GM21515 (cell line): ENCODE measurements at regions not wholly inside any gene's neighbourhood (a gene's known extent, or its start where the extent isn't known, plus 50 kb on each side); places are given as distances from the start of the nearest gene placed in this dataset.

Source experiments
- ATAC-seq: cut with Tn5 transposase; IDR thresholded peaks from one replicate; pipeline ENCODE4 v1.9.1; 2021; ENCODE audit not compliant: unreplicated experiment

DNA sequence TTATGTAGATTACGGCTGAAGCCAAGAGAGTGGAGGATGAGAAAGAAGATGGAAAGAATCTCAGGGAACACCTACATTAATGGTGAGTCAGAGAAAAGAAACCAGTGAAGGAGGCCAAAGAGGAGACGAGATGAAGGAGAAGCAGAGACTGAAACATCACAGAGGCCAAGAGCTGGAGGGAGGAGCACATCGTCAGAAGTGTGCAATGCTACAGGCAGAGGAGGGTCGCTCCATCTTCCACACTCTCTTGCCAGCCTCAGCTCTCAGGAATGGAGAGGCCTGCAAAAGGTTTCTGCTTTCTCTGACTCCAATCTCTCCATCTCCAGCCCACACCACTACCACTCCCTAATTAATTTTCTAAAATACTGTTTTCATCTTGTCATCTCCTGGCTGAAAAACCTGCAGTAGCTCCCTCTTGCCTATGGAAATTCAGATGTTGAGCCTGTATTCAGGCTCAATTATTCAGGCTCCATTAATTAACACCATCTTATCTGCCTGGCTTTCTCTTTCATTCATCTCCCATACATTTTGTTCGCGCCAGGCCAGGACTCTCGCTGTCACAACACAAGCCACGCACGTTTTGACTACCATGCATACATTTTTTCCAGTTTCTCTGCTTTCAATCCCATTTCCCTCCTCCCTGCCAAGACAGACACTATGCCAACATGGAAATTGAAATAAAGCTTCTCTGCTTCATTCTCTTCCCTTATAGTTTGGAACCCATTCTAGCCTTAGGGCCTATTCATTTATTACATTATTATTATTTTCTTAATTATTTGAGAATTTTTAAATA is 165.8 kb downstream of the INHBA start:
- no peak for ATAC-seq

DNA sequence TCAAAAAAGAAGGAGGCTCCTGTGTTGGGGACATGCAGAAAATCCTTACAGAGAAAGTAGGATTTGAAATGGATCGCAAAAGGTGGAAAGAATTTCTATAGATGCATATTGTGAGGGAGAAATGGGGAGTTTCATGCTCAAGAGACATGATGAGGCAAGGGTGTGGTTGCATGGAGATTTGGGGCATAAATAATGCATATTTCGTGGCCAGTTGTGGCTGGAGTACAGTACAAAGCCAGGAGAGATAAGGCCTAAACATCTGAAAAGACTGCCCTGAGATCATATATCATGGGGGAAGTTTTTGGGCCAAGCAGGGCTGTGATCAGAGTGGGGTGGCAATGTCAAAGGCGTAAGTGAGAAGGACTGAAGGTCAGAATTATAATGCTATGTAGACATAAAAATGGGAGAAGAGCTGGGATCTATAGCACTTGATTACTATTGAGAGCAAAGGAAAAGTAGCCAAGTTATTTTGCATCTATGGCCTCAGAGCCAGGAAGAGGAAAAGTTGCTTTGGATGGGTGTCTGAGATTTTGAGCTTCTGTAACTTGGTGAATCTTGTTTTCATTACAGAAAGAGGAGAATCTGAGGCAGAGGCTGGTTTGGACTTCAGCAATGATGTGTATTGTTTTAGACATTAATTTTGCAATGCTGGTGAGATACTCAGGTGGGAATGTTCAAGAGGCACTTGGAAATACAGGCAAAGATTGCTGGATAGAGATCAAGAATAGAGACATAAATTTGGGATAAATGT is 166.6 kb downstream of the INHBA start:
- no peak for ATAC-seq

DNA sequence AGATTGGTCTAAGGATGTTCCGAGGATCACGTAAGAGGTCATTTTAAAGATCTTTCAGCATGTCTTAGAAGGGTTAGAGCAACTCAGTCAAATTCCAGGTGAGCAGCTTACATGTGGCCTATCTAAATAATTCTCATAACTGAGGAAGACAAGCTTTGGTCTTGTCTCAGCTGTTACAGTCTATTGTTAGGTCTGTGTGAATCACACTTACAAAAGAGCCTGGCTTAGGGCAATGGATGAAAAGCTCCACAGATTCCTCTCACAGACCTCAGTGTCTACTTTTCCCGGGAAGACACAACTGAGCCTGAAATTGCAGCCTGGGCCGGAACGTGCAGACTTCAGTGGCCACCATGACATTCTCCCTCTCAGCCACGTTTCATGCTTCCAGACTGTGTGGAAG is 173.1 kb downstream of the INHBA start:
- no peak for ATAC-seq

DNA sequence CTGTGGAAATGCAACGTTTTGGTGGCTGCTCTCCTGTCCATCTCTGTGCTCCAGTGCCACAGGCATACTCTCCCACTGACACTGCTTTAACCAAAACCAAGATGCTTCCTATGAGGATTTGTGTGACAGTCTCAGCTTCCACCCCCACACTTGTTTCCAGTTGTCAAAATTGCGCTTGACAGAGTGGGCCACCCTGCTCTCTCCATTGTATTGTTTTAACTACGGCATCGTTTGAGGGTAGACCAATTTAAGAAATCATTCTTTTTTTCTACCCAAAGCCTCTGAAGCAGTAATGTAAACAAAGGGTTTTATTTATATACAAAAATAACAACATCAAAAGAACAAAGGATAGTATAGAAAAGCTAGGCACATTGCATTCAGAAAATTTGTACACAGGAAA is 178.0 kb downstream of the INHBA start:
- no peak for ATAC-seq

DNA sequence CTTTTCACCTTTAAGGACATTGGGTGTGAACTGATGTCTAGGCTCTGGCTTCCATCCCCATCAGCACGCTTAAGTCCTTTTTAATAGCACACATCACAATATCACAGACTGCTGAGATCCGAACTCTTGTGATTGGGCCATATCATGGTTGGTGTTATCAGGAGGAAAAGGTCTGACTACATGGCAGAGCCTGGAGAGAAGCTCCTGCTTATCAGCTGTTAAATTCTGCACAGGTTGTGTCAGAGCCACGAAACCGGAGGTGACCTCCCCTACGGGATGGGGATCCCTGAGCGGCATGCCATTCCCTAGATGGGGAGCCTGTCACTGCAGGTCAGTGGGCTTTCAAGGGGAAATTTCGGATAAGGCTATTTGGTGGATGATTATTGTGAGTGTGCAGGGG is 182.4 kb downstream of the INHBA start:
- ATAC-seq = no peak

DNA sequence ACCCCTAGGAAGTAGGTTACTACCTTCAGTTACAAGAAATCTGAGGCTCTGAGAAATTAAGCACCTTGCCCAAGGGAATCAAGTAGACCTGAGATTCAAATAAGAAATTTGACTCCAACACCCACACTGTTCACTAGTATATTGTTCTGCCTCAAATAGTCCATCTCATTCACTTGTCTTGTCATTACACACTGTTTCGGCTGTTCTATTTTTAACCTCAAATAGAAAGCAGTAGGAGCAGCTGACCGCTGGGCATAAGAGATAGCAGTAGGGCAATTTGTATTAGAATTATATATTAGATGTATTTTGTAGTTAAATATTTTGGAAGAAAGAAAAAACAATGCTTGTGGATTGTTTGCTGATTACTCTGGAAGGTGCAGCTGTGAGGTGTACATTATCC is 185.1 kb downstream of the INHBA start:
- ATAC-seq = no peak

DNA sequence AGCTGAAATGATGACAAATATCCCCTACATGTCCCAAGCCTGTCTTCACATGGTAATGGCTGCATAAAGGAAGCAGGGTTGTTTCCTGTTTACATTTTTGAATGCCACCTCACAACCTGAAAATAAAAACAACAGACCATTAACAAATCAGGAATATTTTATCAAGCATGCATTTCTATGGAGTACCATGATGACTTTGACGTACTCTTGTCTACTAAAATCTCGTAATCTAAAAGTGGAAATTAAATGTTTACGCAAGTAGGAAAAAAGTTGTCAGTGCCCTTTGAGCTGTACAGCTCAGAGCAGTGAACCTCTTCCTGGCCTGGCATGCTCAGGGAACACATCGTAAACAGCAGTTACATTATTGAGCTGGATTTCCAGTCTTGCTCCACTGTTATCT is 194.1 kb downstream of the INHBA start:
- ATAC-seq = no peak

DNA sequence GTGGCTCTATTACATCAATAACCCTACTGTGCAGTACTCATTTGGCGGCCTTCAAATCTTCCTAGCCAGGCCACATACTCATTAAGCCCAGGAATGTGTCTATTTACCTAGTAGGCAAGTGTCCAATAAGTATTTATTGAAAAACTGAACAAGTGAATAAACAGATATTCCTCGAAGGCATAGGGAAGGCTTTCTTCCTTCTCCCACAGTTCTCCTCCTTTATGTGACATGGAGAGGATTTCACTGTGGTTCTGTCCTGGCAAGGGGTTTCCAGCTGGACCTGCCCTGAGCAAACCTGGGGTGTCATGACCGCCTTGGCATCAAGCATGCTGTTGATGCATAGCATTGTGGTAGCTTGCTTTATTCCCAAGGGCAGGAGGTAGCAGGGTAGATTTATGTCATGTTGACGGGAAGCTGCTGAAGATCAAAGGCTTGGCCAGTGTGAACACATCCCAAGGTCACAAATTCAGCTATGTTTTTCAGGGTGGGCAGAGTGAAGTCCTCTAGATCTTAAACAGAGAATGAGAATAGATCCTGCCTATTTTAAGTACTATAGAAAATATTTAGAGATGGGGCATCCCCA is 195.1 kb downstream of the INHBA start:
- no peak for ATAC-seq

DNA sequence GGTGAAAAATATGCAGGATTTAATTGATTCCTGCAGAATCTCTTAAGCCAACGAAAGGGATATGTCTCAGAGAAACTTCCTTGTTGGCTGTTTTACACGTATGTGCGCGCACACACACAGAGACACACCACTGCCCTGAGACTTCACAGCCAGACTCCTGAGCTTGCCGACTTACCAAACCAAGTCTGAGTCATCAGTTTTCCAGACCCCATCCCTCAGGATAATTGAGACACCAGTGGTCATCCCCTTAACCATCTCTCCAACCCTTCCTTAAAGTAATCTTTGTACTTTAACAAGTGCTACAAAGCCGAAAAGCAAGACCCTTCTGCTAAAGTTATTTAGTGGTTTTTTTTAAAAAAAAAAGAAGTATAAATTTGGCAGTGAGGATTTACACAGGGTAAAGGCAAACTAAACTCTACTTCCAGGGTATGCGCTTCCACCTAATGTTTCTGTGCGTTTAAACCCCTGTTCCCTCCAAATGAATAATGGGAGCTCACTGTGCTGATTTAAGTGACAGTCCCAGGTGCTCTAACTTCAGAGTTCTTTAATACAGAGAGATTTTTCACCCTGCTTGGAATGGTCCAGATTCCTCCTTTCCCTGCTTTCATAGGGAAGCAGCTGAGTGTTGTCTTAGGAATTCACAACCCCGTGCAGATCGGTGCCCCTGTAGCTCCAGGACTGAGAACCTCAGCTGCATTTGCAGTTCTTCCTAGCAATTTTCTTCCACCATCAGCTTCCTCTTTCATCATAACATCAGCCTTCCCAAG is 198.5 kb downstream of the INHBA start:
- no peak for ATAC-seq

DNA sequence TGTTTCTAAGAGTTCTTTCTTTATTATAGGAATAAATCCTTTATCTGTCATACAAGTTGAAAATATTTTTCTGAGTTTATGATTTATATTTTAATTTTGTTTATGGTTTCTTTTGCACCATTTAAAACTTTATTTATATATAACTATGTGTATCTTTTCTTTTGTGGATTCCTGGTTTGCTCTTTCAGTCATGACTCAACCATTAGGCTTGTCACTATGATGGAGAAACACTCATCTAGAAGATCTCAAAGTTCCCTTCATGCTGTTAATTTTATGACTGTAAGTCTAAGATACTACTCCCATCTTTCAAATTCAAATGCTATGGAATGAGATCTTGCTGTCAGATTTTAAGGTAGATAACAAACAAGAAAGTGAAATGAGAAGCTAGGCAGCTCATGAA is 199.5 kb downstream of the INHBA start:
- ATAC-seq = no peak

DNA sequence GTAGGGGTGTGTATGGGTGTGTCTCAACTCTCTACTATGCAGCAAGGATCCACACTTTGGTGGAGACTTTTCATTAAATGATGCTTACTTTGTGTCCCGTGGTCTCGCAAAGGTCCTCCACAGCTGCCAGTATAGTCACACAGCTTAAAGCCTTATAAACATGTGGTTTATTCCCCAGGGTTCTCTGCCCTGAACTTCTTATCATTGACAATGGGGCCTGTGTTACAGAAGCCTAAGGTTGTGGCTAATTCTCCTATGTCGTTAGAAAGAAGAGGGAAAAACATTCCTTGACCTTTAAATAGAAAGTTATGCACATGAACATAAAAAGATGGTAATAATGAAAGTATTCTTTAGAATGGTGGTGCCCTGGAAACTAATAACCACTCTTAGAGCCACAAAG is 201.4 kb downstream of the INHBA start:
- no peak for ATAC-seq

DNA sequence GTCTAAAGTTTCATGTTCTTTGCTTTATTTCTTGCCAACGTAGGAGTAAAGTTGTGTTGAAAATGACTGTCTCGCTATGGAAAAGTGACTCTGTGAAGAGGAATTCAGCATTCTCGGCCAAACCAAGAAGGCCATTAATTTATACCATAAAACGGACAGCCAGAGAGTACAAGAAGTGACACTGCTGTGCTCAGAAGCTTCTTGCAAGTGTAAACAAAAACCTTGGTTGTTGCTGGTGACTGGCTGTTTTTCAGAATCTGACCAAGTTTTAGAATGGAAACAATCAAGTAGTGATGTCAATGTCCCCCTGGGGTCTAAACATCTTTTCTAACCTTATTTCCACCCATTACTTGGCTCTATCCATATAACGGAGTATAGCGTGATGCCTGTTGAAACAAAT is 201.9 kb downstream of the INHBA start:
- no peak for ATAC-seq

DNA sequence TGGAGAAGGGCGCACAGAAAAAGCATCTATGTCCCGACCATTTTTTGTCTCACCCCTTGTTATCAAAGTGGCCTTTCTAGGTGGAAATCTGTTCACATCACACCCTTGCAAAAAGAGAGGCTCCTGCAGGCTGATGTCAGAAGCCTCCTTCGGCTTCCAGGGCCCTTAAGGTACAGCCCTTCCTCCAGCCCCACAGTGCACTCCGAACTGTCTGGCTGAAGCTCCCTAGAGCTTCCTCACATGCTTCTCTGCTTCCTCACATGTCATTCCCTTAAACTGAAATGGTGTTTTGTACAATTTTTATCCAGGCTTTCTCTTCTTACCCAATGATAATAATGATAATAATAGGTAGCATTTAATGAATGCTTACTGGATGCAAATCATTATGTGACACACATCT is 210.3 kb downstream of the INHBA start:
- no peak for ATAC-seq

DNA sequence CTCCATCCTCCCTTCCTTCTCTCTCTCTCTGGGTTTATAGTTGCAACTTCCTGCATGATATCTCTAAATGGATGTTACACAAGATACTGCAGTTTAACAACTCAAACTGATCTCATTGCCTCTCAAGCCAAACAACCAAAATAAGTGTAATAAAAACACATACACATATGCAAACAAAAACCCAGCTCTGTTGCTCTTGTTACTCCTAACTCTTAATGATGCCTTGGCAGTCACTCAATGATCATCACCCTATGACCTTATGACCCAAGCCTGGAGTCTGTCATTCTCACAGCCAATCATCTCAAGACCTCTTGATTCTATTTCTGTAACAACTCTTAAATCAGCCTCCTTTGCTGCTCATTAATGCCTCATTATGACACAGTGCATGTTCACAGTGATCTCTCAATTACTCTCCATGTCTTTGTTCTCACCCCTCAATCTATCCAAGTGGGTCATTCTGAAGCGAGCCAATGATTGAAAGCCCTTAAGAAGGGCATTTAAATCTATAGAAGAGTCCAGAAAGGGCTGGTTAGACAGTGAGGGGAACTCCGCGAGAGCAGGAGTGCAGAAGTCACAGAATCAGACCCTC is 210.9 kb downstream of the INHBA start:
- ATAC-seq = no peak

DNA sequence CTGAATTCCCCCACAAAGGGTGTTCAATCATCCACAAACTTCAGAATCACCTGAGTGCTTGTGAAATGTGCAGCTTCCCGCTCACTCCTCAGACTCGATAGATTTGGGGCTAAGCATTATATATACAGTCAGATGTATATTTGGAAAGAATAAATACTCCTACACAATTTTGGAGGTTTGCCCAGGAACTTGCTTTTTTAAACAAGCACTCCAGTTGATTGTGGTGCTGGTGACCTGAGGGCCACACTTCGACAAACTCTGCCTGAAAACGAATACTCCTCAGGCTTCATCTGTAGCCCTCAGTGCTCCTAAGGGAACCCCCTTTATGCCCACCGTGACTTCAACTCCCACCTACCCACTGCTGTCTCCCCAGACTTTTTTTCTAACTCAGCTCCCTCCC is 211.6 kb downstream of the INHBA start:
- ATAC-seq = no peak

DNA sequence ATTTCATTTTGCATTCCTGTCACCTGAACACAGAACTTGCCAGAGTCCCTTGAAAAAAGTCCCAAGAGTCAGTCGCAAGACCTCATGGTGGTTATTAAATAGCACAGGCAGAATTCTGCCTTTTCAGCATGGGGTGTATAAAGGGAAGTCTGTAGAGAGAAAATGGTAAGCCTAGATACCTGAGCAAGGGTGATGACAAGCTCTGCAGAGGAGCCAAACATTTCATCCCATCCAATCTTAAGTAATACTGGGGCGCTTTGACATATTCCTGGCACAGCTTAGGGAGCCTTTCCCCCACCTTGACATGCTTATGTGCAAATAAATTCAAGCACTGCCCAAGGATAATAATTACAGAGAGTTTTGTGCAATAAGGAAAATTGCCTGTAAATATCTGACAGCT is 213.0 kb downstream of the INHBA start:
- no peak for ATAC-seq

DNA sequence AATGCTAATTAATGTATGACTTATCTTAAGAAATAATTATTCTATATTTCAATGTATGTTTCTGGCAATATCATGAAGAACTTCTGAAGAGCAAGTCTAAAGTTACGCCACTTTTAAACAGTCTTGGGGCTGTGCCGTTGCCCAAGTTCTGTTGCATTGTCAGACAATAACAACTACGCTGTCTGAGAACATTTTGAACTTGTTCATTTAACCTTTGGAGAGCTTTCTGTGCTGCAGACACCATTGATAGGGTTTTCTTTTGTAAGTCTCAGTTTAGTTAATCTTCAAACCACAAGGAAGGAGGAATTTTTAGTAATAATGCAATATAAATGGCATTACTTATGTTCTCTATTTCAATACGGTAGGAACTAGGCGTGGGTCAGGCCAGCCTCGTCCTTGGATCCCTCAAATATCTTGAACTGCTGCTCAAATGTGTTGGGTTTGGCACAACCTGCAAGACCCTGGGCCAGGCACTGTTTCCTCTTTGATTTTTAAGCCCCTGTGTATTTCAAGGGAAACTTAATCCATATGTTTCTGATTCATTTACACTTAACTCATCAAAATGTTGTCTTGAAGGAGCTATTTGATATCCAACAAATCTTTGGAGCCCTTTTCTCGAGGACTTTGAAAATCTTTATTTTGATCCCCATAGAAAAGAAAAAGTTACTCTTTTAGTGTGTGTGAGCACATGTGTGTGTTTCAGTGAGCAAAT is 215.5 kb downstream of the INHBA start:
- ATAC-seq = no peak

DNA sequence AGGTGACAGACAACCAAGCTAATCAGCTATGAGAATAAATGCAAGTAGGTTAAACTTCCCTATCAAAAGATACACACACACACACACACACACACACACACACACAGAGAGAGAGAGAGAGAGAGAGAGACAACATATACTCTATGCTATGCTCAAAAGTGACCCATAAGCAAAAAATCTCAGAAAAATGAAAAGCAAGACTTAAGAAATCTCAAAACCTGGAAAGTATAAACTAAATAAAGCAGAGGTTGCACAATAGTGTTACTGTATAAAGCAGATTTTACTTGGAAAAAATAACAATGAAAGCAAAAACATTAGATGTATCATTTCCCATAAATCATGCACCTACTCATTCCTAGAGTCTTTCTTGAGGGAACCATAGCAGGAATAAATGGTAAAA is 221.5 kb downstream of the INHBA start:
- ATAC-seq = no peak

DNA sequence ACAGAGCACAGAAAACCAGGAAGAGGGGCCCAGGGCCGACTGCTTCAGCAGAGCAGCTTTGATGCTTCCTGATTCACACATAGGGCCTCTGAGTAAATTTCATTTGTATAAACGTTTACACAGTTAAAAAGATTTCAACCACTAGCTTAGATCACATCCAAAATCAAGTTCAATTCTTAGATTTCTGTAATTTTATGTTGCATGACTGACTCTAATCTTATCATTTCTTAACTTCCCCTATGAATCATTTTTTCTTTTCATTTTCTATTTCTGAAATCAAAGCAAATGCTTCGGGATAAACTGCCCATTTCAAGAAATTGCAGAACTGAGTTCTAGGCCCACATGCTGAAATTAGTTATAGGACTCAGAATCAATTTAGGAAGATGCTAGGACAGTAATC is 224.7 kb downstream of the INHBA start:
- ATAC-seq = no peak

DNA sequence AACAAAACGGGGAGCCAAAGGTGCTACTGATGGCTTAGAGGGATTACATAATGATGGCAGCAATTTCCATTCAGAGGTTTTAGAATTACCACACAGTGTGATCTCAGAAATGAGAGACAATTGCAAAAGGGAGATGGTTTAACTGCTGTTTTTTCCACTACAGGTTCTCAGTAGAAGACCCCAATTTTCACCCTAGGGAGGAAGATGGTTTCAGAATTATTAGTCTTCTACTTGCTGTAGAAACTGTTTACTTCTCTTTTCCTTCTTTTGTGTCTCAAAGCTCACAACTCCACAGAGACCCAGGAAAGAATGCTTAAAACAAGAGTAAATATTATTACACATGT is 226.5 kb downstream of the INHBA start:
- ATAC-seq = no peak
